Hepatocyte (in vitro differentiated cells): ENCODE measurements at regions not wholly inside any gene's neighbourhood (a gene's known extent, or its start where the extent isn't known, plus 50 kb on each side); places are given as distances from the start of the nearest gene placed in this dataset.

ENCODE experiments used
- CTCF ChIP-seq: fragments of 200-600 bp; sonication (generic); IDR thresholded peaks from 2 replicates; pipeline ENCODE4 v1.5.1; 2016; ENCODE audit warnings: antibody characterized with exemption, mild to moderate bottlenecking; ENCODE audit not compliant: poor library complexity
- EZH2 ChIP-seq: fragments of 200-600 bp; sonication (generic); IDR thresholded peaks from 2 replicates; pipeline ENCODE4 v1.6.1; 2016; ENCODE audit warnings: antibody characterized with exemption, mild to moderate bottlenecking, borderline replicate concordance

DNA sequence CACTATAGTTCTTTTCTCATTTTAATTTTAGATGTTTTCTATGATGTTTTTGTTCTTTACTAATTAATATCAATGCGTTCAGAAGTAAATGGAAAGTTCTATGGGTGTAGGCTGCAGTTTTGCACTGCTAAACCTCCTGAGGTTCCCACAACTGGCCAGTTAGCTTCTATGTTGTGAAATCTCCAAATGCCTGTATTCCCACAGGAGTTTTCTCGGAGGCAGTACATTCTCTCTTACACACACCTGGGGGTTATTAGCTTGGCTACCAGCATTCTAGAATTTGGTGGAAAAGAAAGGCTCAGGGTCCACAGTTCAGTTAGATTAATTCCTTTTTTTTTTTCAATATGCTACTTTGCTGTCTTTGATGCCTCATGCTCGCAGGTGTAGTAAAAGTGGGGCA is 216.9 kb upstream of the NRIP1 start:
- no peak for TF ChIP-seq CTCF
- no peak for TF ChIP-seq EZH2
